Hepatocyte (in vitro differentiated cells): ENCODE measurements at regions not wholly inside any gene's neighbourhood (a gene's known extent, or its start where the extent isn't known, plus 50 kb on each side); places are given as distances from the start of the nearest gene placed in this dataset.
"Not testable (repeated sequence)": the region's sequence is repeated elsewhere in the genome, so short reads cannot be mapped to it uniquely, and the experiment has no call there.

Experiments
- DNase-seq: peaks from one replicate; pipeline ENCODE4 v3.0.0-alpha.2; 2016; ENCODE audit warnings: low spot score
- H2AFZ ChIP-seq: fragments of 200-600 bp; sonication (generic); 2 replicates; pipeline ENCODE4 v1.6.0; 2016; ENCODE audit warnings: antibody characterized with exemption, mild to moderate bottlenecking
- H3K27ac ChIP-seq: fragments of 200-600 bp; sonication (generic); 2 replicates; pipeline ENCODE4 v1.5.1; 2016; ENCODE audit warnings: mild to moderate bottlenecking
- H3K27me3 ChIP-seq: fragments of 200-600 bp; sonication (generic); 2 replicates; pipeline ENCODE4 v1.6.1; 2016
- H3K36me3 ChIP-seq: fragments of 200-600 bp; sonication (generic); replicated peaks from 2 replicates; pipeline ENCODE4 v1.5.1; 2016; ENCODE audit warnings: low read depth; ENCODE audit not compliant: insufficient read depth
- H3K4me1 ChIP-seq: fragments of 200-600 bp; sonication (generic); 2 replicates; pipeline ENCODE4 v1.5.1; 2016; ENCODE audit warnings: mild to moderate bottlenecking, moderate library complexity; ENCODE audit not compliant: insufficient read depth
- H3K4me2 ChIP-seq: fragments of 200-600 bp; sonication (generic); 2 replicates; pipeline ENCODE4 v1.6.0; 2016
- H3K4me3 ChIP-seq: fragments of 200-600 bp; sonication (generic); 2 replicates; pipeline ENCODE4 v1.5.1; 2016; ENCODE audit warnings: mild to moderate bottlenecking
- H3K79me2 ChIP-seq: fragments of 200-600 bp; sonication (generic); 2 replicates; pipeline ENCODE4 v1.6.0; 2017; ENCODE audit warnings: mild to moderate bottlenecking
- H3K9me2 ChIP-seq: fragments of 200-600 bp; sonication (generic); replicated peaks from 2 replicates; pipeline ENCODE4 v1.6.0; 2017; ENCODE audit warnings: mild to moderate bottlenecking; ENCODE audit not compliant: insufficient read depth
- H3K9me3 ChIP-seq: fragments of 200-600 bp; sonication (generic); 2 replicates; pipeline ENCODE4 v1.5.1; 2016; ENCODE audit warnings: low read depth, mild to moderate bottlenecking
- H4K20me1 ChIP-seq: fragments of 200-600 bp; sonication (generic); 2 replicates; pipeline ENCODE4 v1.6.0; 2016; ENCODE audit warnings: mild to moderate bottlenecking; ENCODE audit not compliant: insufficient read depth, poor library complexity, severe bottlenecking
- EZH2 ChIP-seq: fragments of 200-600 bp; sonication (generic); IDR thresholded peaks from 2 replicates; pipeline ENCODE4 v1.6.1; 2016; ENCODE audit warnings: antibody characterized with exemption, mild to moderate bottlenecking, borderline replicate concordance
- EZH2phosphoT487 ChIP-seq: fragments of 200-600 bp; sonication (generic); IDR thresholded peaks from one replicate; pipeline ENCODE4 v1.6.1; 2018; ENCODE audit warnings: antibody characterized with exemption, mild to moderate bottlenecking, low read depth, moderate library complexity; ENCODE audit not compliant: unreplicated experiment, severe bottlenecking
- WGBS: methylation state at CpG from one replicate; pipeline ENCODE4 v1.1.6; 2016; ENCODE audit warnings: low lambda C conversion rate; ENCODE audit errors: missing lambda C conversion rate; 5-methylcytosine and 5-hydroxymethylcytosine counted together
- TF ChIP-seq, protein P1 (sequence below): fragments of 200-600 bp; sonication (generic); IDR thresholded peaks from 2 replicates; pipeline ENCODE4 v1.5.1; 2016; ENCODE audit warnings: antibody characterized with exemption, mild to moderate bottlenecking; ENCODE audit not compliant: poor library complexity

- not testable (repeated sequence) for H4K20me1 ChIP-seq, H3K27ac ChIP-seq, H3K4me2 ChIP-seq, H3K9me2 ChIP-seq, H3K36me3 ChIP-seq, H3K27me3 ChIP-seq, H3K9me3 ChIP-seq, H2AFZ ChIP-seq, H3K79me2 ChIP-seq, H3K4me1 ChIP-seq, H3K4me3 ChIP-seq, DNase-seq
- WGBS = 54% methylated on average over 4 of the region's 4 CpGs
Measured at GRCh38 chr1:79488572-79489121, 482.1 kb upstream of the ADGRL4 start.

GRCh38 chr1:79478728-79479373, 472.3 kb upstream of the ADGRL4 start:
- TF ChIP-seq EZH2 (no peak), EZH2phosphoT487 (no peak)
- TF ChIP-seq, protein P1, sequence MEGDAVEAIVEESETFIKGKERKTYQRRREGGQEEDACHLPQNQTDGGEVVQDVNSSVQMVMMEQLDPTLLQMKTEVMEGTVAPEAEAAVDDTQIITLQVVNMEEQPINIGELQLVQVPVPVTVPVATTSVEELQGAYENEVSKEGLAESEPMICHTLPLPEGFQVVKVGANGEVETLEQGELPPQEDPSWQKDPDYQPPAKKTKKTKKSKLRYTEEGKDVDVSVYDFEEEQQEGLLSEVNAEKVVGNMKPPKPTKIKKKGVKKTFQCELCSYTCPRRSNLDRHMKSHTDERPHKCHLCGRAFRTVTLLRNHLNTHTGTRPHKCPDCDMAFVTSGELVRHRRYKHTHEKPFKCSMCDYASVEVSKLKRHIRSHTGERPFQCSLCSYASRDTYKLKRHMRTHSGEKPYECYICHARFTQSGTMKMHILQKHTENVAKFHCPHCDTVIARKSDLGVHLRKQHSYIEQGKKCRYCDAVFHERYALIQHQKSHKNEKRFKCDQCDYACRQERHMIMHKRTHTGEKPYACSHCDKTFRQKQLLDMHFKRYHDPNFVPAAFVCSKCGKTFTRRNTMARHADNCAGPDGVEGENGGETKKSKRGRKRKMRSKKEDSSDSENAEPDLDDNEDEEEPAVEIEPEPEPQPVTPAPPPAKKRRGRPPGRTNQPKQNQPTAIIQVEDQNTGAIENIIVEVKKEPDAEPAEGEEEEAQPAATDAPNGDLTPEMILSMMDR = no peak
- Histone ChIP-seq H3K4me3 (no peak overlapping the region), H3K9me3 (no peaks in the 10 kb centered on the region), H3K4me1 (no peaks in the 10 kb centered on the region), H3K9me2 (no peaks in the 10 kb centered on the region), H4K20me1 (no peaks in the 10 kb centered on the region), H3K4me2 (no peak overlapping the region), H3K79me2 (no peaks in the 10 kb centered on the region), H3K27me3 (no peaks in the 10 kb centered on the region), H3K36me3 (no peaks in the 10 kb centered on the region), H3K27ac (no peak overlapping the region), H2AFZ (no peak overlapping the region)
- WGBS = 82% methylated on average over 9 of the region's 9 CpGs
- DNase-seq = no peak

GRCh38 chr1:79478160-79478559, 471.6 kb upstream of the ADGRL4 start:
- no peaks in the 10 kb centered on the region for H3K9me2 ChIP-seq
- H2AFZ ChIP-seq = no peak overlapping the region
- no peaks in the 10 kb centered on the region for H3K4me1 ChIP-seq
- H3K79me2 ChIP-seq = no peaks in the 10 kb centered on the region
- no peaks in the 10 kb centered on the region for H3K9me3 ChIP-seq
- H3K27ac ChIP-seq = no peak overlapping the region
- TF ChIP-seq EZH2phosphoT487 (no peak), EZH2 (no peak)
- TF ChIP-seq, protein P1 = no peak
- H3K27me3 ChIP-seq = no peaks in the 10 kb centered on the region
- H4K20me1 ChIP-seq = no peaks in the 10 kb centered on the region
- H3K36me3 ChIP-seq = no peaks in the 10 kb centered on the region
- H3K4me2 ChIP-seq = no peak overlapping the region
- H3K4me3 ChIP-seq = no peak overlapping the region
- WGBS = 97% methylated on average over 19 of the region's 19 CpGs
- DNase-seq = no peak

- no peaks in the 10 kb centered on the region for H3K27me3 ChIP-seq
- H3K27ac ChIP-seq = no peak overlapping the region
- no peak overlapping the region for H3K4me3 ChIP-seq
- 87% methylated on average over 4 of the region's 4 CpGs for WGBS
- TF ChIP-seq EZH2phosphoT487 = no peak
- TF ChIP-seq, protein P1 = no peak
- no peak for DNase-seq
- H2AFZ ChIP-seq = no peak overlapping the region
- H3K79me2 ChIP-seq = no peaks in the 10 kb centered on the region
- H3K9me3 ChIP-seq = no peaks in the 10 kb centered on the region
- H4K20me1 ChIP-seq = no peaks in the 10 kb centered on the region
- H3K4me1 ChIP-seq = no peaks in the 10 kb centered on the region
- H3K9me2 ChIP-seq = no peaks in the 10 kb centered on the region
- H3K4me2 ChIP-seq = no peak overlapping the region
- no peaks in the 10 kb centered on the region for H3K36me3 ChIP-seq
Measured at GRCh38 chr1:79472067-79472656, 465.6 kb upstream of the ADGRL4 start.
